Nucleus accumbens (tissue), 56 donors: ENCODE measurements at regions not wholly inside any gene's neighbourhood (a gene's known extent, or its start where the extent isn't known, plus 50 kb on each side); places are given as distances from the start of the nearest gene placed in this dataset.
"Not testable (repeated sequence)": the region's sequence is repeated elsewhere in the genome, so short reads cannot be mapped to it uniquely, and the experiment has no call there.

Source experiments
- DNase-seq, 56 donors: peaks; one replicate each; lab custom pipeline; 2025; lab: John Stamatoyannopoulos, UW

- DNase-seq, result no peak
Measured at GRCh38 chr5:120813551-120813950, 349.5 kb downstream of the PRR16 start.

DNA sequence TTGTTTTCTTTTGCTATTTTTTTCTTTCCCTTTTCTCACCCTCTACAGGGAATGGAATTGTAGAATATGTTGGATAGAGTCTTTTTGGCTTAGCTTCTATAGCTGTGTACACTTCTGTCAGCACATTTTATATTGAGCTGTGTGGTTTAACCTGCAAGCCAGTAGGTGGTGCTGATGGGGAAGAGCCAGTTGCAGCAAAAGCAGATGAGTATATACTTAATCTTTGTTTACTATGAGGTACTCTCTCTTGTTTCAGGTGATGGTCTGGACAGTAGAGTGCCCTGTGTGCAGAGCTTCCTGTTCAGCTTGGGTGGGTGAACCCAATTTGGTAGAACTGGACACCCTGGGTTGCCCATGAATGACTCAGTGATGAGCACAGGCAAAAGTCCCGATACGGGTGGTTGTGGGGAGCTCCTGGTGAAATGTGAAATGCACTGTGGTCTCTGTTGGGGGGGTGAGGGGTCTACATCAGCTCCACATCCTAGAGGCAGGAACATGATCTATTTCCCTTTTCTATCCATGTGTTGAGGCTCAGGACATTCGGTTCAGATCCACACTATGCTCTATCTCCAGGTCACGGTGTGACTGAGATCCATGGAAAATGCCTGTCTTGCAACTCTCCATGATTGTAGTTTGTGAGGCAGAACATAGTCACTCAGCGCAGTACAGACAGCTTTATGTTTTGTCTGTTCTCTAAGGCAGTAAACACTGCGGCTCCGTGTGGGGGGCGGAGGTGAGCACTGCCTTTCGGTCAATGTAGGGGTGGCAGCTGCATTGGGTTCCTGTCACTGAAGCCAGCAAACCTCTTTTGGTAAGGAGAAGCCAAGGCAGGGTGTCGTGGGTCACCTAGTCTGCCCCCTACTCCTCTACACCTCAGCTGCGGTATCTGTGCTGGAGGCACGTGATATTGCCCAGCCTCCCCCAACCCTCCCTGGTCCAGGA, 353.2 kb downstream of the PRR16 start:
- DNase-seq, result no peak

DNA sequence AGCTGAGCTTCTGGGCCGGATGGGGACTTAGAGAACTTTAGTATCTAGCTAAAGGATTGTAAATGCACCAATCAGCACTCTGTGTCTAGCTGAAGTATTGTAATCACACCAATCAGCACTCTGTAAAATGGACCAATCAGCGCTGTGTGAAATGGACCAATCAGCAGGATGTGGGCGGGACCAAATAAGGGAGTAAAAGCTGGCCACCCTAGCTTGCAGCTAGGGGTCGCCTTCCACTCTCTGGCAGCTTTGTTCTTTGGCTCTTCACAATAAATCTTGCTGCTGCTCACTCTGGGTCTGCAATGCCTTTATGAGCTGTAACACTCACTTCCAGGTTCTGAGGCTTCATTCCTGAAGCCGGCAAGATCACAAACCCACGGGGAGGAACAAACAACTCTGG, 354.0 kb downstream of the PRR16 start:
- no peak for DNase-seq

DNA sequence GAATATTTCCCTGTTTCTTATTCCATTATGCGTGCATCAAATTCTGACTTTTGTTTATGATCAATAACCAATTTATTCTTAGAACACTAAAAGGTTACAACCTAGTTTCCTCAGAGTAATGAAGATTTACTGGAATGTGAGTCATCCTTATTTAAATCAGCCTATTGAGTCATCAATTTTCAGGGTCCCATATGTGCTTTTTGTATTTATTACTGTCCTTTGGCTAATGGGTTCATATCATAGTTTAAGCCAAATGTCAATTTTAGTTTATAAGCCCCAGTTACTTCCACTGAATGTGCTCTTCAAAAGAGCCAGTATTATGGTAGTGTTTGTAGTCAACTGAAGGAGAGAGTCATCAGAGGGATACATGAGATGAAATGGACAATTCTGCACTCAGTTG, 359.2 kb downstream of the PRR16 start:
- DNase-seq, result no peak

GRCh38 chr5:120831646-120832045, 367.5 kb downstream of the PRR16 start:
- DNase-seq, result not testable (repeated sequence)

DNA sequence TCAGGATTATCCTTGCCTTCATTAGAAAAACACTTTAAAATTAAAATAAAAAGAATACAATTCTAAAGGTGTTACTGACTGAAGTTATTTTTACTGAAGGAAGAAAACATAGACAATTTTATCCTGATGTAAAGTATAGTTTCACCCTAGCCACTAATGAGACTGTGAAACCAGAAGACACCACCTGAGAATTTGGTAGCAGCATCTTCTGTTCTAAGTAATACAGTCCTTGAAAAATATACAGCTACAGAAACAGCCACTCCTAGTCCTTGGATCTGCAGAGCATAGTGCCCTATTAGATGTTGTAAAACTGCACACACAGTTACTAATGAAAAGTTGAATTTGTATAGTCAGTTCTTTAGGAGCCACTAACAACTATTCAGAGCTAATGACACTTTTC, 377.7 kb downstream of the PRR16 start:
- DNase-seq, result no peak

DNA sequence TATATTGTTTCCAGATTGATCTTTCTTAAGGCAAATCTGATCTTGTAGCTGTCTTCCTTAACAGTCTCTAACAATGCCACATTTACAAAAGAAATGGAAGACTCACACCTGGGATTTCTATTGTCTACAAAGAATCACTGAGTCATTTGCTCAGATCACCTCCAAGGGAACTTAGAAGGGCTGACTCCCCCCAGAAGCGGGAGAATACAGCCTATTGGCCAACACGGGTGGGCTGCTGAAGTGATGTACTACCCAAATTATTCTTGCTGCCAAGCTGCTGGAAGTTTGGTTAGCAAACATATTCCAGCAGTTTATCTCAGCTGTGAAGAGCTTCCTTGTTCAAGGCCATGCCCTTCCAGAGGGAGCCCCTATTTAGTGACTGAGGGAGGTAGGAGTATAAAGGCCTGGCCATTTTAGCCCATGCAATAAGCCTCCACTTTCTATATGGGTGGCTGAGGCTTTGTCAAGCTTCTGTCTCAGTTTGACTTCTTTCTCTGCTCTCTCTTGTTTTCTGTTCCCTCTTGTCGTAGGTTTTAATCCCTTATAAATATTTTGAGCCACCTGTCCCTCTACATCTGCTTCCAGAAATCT, 379.4 kb downstream of the PRR16 start:
- no peak for DNase-seq

DNA sequence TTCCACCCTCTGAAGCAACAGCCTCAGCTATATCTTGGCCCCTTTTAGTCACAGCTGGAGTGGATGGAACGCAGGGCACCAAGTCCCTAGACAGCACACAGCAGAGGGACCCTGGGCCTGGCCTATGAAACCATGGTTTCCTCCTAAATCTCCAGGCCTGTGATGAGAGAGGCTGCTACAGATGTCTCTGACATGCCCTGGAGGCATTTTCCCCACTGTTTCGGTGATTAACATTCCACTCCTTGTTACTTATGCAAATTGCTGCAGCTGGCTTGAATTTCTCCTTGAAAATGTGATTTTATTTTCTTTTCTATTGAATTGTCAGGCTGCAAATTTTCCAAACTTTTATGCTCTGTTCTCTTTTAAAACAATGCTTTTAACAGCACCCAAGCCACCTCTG, 384.8 kb downstream of the PRR16 start:
- no peak for DNase-seq

- no peak for DNase-seq
Measured at GRCh38 chr5:120852222-120852860, 388.2 kb downstream of the PRR16 start.

- no peak for DNase-seq
Measured at GRCh38 chr5:120866997-120867396, 402.9 kb downstream of the PRR16 start.

GRCh38 chr5:120869831-120870230, 405.7 kb downstream of the PRR16 start:
- no peak for DNase-seq

GRCh38 chr5:120872297-120872696, 408.2 kb downstream of the PRR16 start:
- DNase-seq, result no peak

DNA sequence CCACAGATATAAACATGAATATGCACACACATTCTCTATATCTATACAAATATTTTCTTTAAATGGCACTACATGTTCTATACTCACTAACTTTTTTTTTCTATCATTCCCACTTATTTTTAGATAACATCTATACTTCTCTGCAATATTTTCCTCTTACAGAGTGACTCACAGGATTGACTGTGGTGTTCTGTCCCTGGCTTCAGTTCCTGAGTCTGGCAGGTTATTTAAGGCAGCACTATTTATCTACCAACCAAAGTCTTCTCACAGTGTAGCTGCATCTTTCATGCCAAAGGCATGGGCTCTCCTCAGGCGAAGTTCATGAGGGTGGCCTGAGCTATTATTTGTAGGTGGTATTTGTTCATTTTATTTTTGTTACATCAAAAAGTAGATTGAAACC, 409.0 kb downstream of the PRR16 start:
- no peak for DNase-seq

DNA sequence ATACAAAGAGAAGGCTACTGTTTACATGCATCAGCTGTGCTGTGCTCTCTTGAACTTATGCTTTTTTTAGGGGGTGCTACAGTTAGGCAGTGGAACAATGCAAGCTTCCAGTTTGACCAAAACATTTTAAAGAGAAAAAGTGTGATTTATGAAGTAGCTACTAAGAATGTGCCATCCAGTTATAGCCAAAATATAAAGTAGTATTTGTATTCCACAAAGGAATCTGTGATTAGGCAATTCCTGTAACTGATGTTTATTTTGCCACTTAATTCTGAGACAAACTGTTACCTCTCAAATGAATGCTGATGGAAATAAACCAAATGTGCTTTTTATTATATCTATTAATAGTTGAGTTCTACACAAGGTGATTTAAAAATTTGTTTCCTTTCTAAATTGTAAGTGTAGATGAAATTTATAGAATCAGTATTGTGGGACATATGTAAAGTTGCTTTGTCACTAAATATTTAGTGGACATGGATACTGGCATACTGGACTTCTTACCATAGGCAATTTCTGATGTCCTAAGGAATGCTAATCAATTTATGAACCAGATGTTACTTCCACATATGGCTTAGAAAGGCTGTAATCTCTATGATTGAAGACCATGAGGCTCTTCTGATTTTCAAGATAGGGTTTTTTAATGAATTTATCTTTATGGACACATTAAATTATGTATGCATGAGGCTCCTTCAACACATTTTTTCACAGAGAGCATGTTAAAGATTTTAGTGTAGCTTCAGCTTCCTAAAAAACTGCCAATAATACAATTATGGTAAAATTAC, 410.2 kb downstream of the PRR16 start:
- DNase-seq, result no peak

- no peak for DNase-seq
Measured at GRCh38 chr5:120882038-120882775, 418.1 kb downstream of the PRR16 start.

DNA sequence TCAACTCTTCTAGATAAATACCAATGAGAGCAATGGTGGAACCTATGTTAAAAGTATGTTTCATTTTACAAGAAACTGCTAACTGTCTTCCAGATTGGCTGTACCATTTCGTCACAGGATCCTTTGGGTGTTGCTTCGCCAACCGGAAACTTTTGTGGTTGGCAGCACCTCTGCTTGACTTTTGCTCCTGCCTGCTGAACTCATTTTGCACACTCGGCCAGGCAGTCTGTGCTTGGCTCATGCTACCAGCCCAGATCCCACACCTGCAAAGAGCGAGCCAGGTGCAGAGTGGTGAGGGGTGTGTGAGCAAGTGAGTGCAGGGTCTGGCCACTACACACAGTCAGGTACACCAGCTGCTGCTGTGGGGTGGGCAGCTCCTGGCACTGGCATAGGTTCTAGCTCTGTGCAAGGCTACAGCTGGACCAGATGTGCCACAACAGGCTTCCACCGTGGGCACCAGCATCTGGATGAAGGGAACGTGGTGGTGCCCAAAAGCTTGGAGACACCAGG, 422.3 kb downstream of the PRR16 start:
- DNase-seq, result no peak

DNA sequence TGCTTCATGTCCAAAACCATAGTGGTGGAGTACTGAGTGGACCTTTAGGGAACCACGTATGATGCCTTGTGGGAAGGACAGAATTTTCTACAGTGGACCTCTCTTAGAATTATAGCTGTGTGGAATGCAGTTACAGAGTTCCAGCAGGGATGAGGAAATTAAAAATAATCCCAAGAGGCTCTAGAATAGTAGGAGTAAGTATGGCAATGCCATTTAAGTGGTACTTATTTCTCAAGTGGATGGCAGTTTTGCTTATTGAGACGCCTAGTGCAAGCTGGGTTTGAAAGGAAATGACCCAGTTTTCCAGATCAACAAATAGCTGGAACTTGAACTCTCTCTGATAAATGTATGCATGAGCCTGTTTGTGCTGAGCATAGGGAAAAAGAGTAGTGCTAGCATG, 431.6 kb downstream of the PRR16 start:
- no peak for DNase-seq

DNA sequence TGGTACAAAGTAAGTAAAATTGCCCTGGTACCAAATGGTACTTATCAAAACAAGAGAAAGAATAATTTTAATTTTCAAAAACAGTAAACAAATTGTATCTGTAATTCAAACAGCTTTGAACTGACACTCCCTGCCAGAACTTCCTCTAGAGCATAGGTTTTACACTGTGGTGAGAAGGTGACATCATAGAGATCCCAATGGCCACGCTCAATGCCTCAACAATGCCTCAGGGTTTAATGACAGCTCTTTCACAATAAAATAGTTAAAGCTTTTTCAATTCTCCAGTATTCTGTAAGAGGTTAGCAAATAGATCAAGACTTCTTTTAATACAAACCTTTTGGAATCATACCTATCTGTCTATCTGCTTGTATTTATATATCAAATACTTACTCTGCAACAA, 437.1 kb downstream of the PRR16 start:
- DNase-seq, result no peak

GRCh38 chr5:120907953-120908352, 443.9 kb downstream of the PRR16 start:
- no peak for DNase-seq

- no peak for DNase-seq
Measured at GRCh38 chr5:120910629-120911028, 446.5 kb downstream of the PRR16 start.
